Neural cell (in vitro differentiated cells): ENCODE measurements at regions not wholly inside any gene's neighbourhood (a gene's known extent, or its start where the extent isn't known, plus 50 kb on each side); places are given as distances from the start of the nearest gene placed in this dataset.
"Not testable (repeated sequence)": the region's sequence is repeated elsewhere in the genome, so short reads cannot be mapped to it uniquely, and the experiment has no call there.

Source experiments
- H2AFZ ChIP-seq: fragments of 200-600, 300-800 bp; sonication (generic), shearing (Covaris generic); 2 replicates; pipeline ENCODE4 v1.6.0; 2014; ENCODE audit warnings: low read depth, mild to moderate bottlenecking, antibody characterized with exemption, low read length, moderate library complexity
- H3F3A ChIP-seq: fragments of 200-600 bp; shearing (Covaris generic); 2 replicates; pipeline ENCODE4 v1.6.1; 2016; ENCODE audit warnings: mild to moderate bottlenecking, moderate library complexity, mixed read lengths, antibody characterized with exemption, low read length; ENCODE audit not compliant: insufficient read depth, poor library complexity, severe bottlenecking
- H3K27ac ChIP-seq: fragments of 200-600, 300-800 bp; sonication (generic), shearing (Covaris generic); 2 replicates; pipeline ENCODE4 v1.5.1; 2014; ENCODE audit warnings: mild to moderate bottlenecking, low read length, moderate library complexity
- H3K27me3 ChIP-seq: fragments of 300-800, 200-600 bp; sonication (generic), shearing (Covaris generic); 2 replicates; pipeline ENCODE4 v1.6.0; 2014; ENCODE audit warnings: mild to moderate bottlenecking, low read depth, low read length, moderate library complexity; ENCODE audit not compliant: insufficient read depth
- H3K36me3 ChIP-seq: fragments of 300-800, 200-600 bp; sonication (generic), shearing (Covaris generic); 2 replicates; pipeline ENCODE4 v1.5.1; 2014; ENCODE audit warnings: mild to moderate bottlenecking, antibody characterized with exemption, low read length, moderate library complexity; ENCODE audit not compliant: insufficient read depth
- H3K4me2 ChIP-seq: fragments of 300-800, 200-600 bp; sonication (generic), shearing (Covaris generic); 2 replicates; pipeline ENCODE4 v1.6.0; 2014; ENCODE audit warnings: mild to moderate bottlenecking, low read length
- H3K4me3 ChIP-seq: fragments of 300-800, 200-600 bp; sonication (generic), shearing (Covaris generic); 2 replicates; pipeline ENCODE4 v1.5.1; 2014; ENCODE audit warnings: mild to moderate bottlenecking, low read length, moderate library complexity
- H3K79me2 ChIP-seq: fragments of 200-600 bp; shearing (Covaris generic); replicated peaks from 2 replicates; pipeline ENCODE4 v1.6.0; 2014; ENCODE audit warnings: mild to moderate bottlenecking, low read length, moderate library complexity; ENCODE audit not compliant: insufficient read depth
- H3K9ac ChIP-seq: fragments of 300-800, 200-600 bp; sonication (generic), shearing (Covaris generic); 2 replicates; pipeline ENCODE4 v1.6.1; 2016; ENCODE audit warnings: mild to moderate bottlenecking, low read length, mixed read lengths
- H3K9me2 ChIP-seq: fragments of 200-600 bp; shearing (Covaris generic); 2 replicates; pipeline ENCODE4 v1.6.1; 2016; ENCODE audit warnings: mild to moderate bottlenecking, low read length, mixed read lengths; ENCODE audit not compliant: insufficient read depth
- H3K9me3 ChIP-seq: fragments of 200-600, 300-800 bp; sonication (generic), shearing (Covaris generic); 2 replicates; pipeline ENCODE4 v1.6.1; 2016; ENCODE audit warnings: mild to moderate bottlenecking, mixed run types, low read length, moderate library complexity, mixed read lengths
- H4K20me1 ChIP-seq: fragments of 200-600 bp; shearing (Covaris generic); 2 replicates; pipeline ENCODE4 v1.6.1; 2016; ENCODE audit warnings: mild to moderate bottlenecking, mixed run types; ENCODE audit not compliant: insufficient read depth
- CTCF ChIP-seq: fragments of 450-650 bp; IDR thresholded peaks from 2 replicates; pipeline ENCODE4 v1.5.1; 2014; ENCODE audit warnings: antibody characterized with exemption, mild to moderate bottlenecking, moderate library complexity; ENCODE audit not compliant: poor library complexity, severe bottlenecking
- EP300 ChIP-seq: fragments of 450-650 bp; conservative IDR thresholded peaks from 2 replicates; pipeline ENCODE4 v1.6.1; 2014; ENCODE audit warnings: antibody characterized with exemption, mild to moderate bottlenecking, moderate library complexity; ENCODE audit not compliant: poor library complexity, severe bottlenecking
- EZH2 ChIP-seq: fragments of 200-600, 300-800 bp; shearing (Covaris generic), sonication (generic); IDR thresholded peaks from 2 replicates; pipeline ENCODE4 v1.6.1; 2014; ENCODE audit warnings: antibody characterized with exemption, low read length, borderline replicate concordance, mild to moderate bottlenecking; ENCODE audit not compliant: insufficient read depth, poor library complexity, severe bottlenecking
- MXI1 ChIP-seq: fragments of 450-650 bp; conservative IDR thresholded peaks from 2 replicates; pipeline ENCODE4 v1.6.1; 2014; ENCODE audit warnings: antibody characterized with exemption, mild to moderate bottlenecking; ENCODE audit not compliant: poor library complexity, severe bottlenecking
- POLR2AphosphoS5 ChIP-seq: IDR thresholded peaks from 2 replicates; pipeline ENCODE4 v1.6.1; 2012
- RAD21 ChIP-seq: fragments of 450-650 bp; conservative IDR thresholded peaks from 2 replicates; pipeline ENCODE4 v1.6.1; 2014; ENCODE audit warnings: antibody characterized with exemption, mild to moderate bottlenecking, moderate library complexity
- REST ChIP-seq: IDR thresholded peaks from 2 replicates; pipeline ENCODE4 v1.6.1; 2012; ENCODE audit warnings: borderline replicate concordance
- SMC3 ChIP-seq: fragments of 450-650 bp; conservative IDR thresholded peaks from 2 replicates; pipeline ENCODE4 v1.6.1; 2014; ENCODE audit warnings: antibody characterized with exemption, mild to moderate bottlenecking, moderate library complexity; ENCODE audit not compliant: poor library complexity
- TAF1 ChIP-seq: IDR thresholded peaks from 2 replicates; pipeline ENCODE4 v1.6.1; 2012; ENCODE audit warnings: low read depth

GRCh38 chrX:82528525-82528924 is 979.6 kb upstream of the POU3F4 start:
- Histone ChIP-seq H3K79me2 (no peaks in the 10 kb centered on the region), H3K9me2 (no peaks in the 10 kb centered on the region), H3K27me3 (no peaks in the 10 kb centered on the region), H2AFZ (no peak overlapping the region), H3F3A (no peaks in the 10 kb centered on the region), H3K4me3 (no peak overlapping the region), H4K20me1 (no peaks in the 10 kb centered on the region), H3K4me2 (no peak overlapping the region), H3K36me3 (no peaks in the 10 kb centered on the region), H3K9ac (no peak overlapping the region), H3K27ac (no peak overlapping the region), H3K9me3 (no peaks in the 10 kb centered on the region)
- no peak for TF ChIP-seq REST
- no peak for TF ChIP-seq EZH2
- TF ChIP-seq TAF1, result no peak
- no peak for TF ChIP-seq POLR2AphosphoS5
- no peak for TF ChIP-seq EP300
- TF ChIP-seq CTCF, result no peak
- TF ChIP-seq RAD21, result no peak

- Histone ChIP-seq H3K27me3 (no peaks in the 10 kb centered on the region), H3K27ac (no peak overlapping the region), H3K9ac (no peak overlapping the region), H3F3A (no peaks in the 10 kb centered on the region), H3K79me2 (no peaks in the 10 kb centered on the region), H4K20me1 (no peaks in the 10 kb centered on the region), H3K9me3 (no peaks in the 10 kb centered on the region), H3K9me2 (no peaks in the 10 kb centered on the region), H3K4me2 (no peak overlapping the region), H2AFZ (no peak overlapping the region), H3K4me3 (no peak overlapping the region), H3K36me3 (no peaks in the 10 kb centered on the region)
- TF ChIP-seq MXI1 (no peak), EZH2 (no peak), CTCF (no peak), RAD21 (no peak), TAF1 (no peak), REST (no peak), POLR2AphosphoS5 (no peak), EP300 (no peak), SMC3 (no peak)
Measured at GRCh38 chrX:82534086-82534597, 973.9 kb upstream of the POU3F4 start.

- H3K9ac ChIP-seq, H3K36me3 ChIP-seq, H3K27me3 ChIP-seq, H3K4me3 ChIP-seq, H3F3A ChIP-seq, H3K9me2 ChIP-seq, H3K9me3 ChIP-seq, H3K79me2 ChIP-seq, H4K20me1 ChIP-seq, H2AFZ ChIP-seq, H3K27ac ChIP-seq, H3K4me2 ChIP-seq: not testable (repeated sequence)
Measured at GRCh38 chrX:82537205-82537604, 970.9 kb upstream of the POU3F4 start.
